GM19395 (cell line): ENCODE measurements at regions not wholly inside any gene's neighbourhood (a gene's known extent, or its start where the extent isn't known, plus 50 kb on each side); places are given as distances from the start of the nearest gene placed in this dataset.

ENCODE experiments used
- ATAC-seq: cut with Tn5 transposase; IDR thresholded peaks from one replicate; pipeline ENCODE4 v1.9.1; 2021; ENCODE audit warnings: mild to moderate bottlenecking, moderate library complexity; ENCODE audit not compliant: unreplicated experiment

GRCh38 chr12:125355614-125356013 is 290.4 kb downstream of the AACS start:
- ATAC-seq = no peak

GRCh38 chr12:125356111-125356510 is 290.9 kb downstream of the AACS start:
- ATAC-seq = no peak

GRCh38 chr12:125357561-125357960 is 292.3 kb downstream of the AACS start:
- no peak for ATAC-seq

GRCh38 chr12:125360540-125360939 is 295.3 kb downstream of the AACS start:
- ATAC-seq = no peak

GRCh38 chr12:125371033-125371432 is 305.8 kb downstream of the AACS start:
- no peak for ATAC-seq

GRCh38 chr12:125372085-125372484 is 306.9 kb downstream of the AACS start:
- no peak for ATAC-seq

- no peak for ATAC-seq
Observed at GRCh38 chr12:125373375-125373774, 308.1 kb downstream of the AACS start.

GRCh38 chr12:125376422-125376821 is 311.2 kb downstream of the AACS start:
- ATAC-seq = no peak

GRCh38 chr12:125377093-125377492 is 311.9 kb downstream of the AACS start:
- ATAC-seq = no peak

GRCh38 chr12:125381373-125381772 is 316.1 kb downstream of the AACS start:
- ATAC-seq = no peak

- ATAC-seq = no peak
Observed at GRCh38 chr12:125382926-125383325, 317.7 kb downstream of the AACS start.

GRCh38 chr12:125386652-125387051 is 321.4 kb downstream of the AACS start:
- no peak for ATAC-seq

- no peak for ATAC-seq
Observed at GRCh38 chr12:125387206-125387605, 322.0 kb downstream of the AACS start.

GRCh38 chr12:125389061-125389697 is 323.9 kb downstream of the AACS start:
- ATAC-seq = no peak

- ATAC-seq = no peak
Observed at GRCh38 chr12:125393569-125393968, 328.3 kb downstream of the AACS start.

- no peak for ATAC-seq
Observed at GRCh38 chr12:125395583-125396215, 330.5 kb downstream of the AACS start.

- no peak for ATAC-seq
Observed at GRCh38 chr12:125399489-125399888, 334.3 kb downstream of the AACS start.

GRCh38 chr12:125402874-125403789 is 337.9 kb downstream of the AACS start:
- peak; percentile 40 for ATAC-seq

- no peak for ATAC-seq
Observed at GRCh38 chr12:125403843-125404242, 338.6 kb downstream of the AACS start.

GRCh38 chr12:125406131-125406530 is 340.9 kb downstream of the AACS start:
- ATAC-seq = peak; percentile 82

GRCh38 chr12:125408718-125409117 is 343.5 kb downstream of the AACS start:
- ATAC-seq = no peak

- ATAC-seq = no peak
Observed at GRCh38 chr12:125412506-125412905, 347.3 kb downstream of the AACS start.
